T-helper 2 cell treated with Interferon-gamma antibody and Interleukin-4, amounts not matched to agents 100 ng/mL and 5 ng/mL, for 36 hours (primary cell): ENCODE measurements at regions not wholly inside any gene's neighbourhood (a gene's known extent, or its start where the extent isn't known, plus 50 kb on each side); places are given as distances from the start of the nearest gene placed in this dataset.

Source experiments
- intact Hi-C: fragments of 100-400 bp; cut with micrococcal nuclease; formaldehyde crosslinking; loops from one replicate; pipeline ENCODE4 v1.15.1; 2023

GRCh38 chr2:106941372-106941993, 55.5 kb upstream of the ST6GAL2 start:
- intact Hi-C loops, result no loop called here

- intact Hi-C loops, result no loop called here
These were observed 57.7 kb upstream of the ST6GAL2 start for GRCh38 chr2:106943468-106944200.

- intact Hi-C loops, result no loop called here
These were observed 58.2 kb upstream of the ST6GAL2 start for GRCh38 chr2:106944215-106944614.

- intact Hi-C loops, result no loop called here
These were observed 62.6 kb upstream of the ST6GAL2 start for GRCh38 chr2:106948540-106948939.

- intact Hi-C loops, result no loop called here
These were observed 67.3 kb upstream of the ST6GAL2 start for GRCh38 chr2:106953236-106953635.

DNA sequence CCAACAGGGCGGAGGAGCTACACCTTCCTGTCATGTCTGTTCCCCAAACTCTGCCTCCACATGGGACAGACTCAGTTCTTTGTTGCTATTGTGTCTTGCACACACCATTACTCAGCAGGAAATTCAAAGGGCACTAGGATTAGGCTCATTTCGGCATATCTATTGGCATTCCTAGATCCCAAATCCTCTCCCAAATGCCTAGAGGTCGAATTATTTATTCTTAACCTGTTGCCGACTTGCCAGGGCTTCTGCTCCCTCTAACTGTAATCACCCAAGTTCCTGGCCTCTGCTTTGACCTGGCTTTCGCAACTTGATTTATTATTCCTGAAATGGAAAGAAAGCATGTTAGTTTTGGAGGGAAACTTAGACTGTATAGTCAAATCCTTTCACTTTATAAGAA, 67.8 kb upstream of the ST6GAL2 start:
- intact Hi-C loops, result no loop called here

GRCh38 chr2:106954304-106954703, 68.3 kb upstream of the ST6GAL2 start:
- intact Hi-C loops, result no loop called here

GRCh38 chr2:106956416-106956815, 70.4 kb upstream of the ST6GAL2 start:
- intact Hi-C loops, result no loop called here

DNA sequence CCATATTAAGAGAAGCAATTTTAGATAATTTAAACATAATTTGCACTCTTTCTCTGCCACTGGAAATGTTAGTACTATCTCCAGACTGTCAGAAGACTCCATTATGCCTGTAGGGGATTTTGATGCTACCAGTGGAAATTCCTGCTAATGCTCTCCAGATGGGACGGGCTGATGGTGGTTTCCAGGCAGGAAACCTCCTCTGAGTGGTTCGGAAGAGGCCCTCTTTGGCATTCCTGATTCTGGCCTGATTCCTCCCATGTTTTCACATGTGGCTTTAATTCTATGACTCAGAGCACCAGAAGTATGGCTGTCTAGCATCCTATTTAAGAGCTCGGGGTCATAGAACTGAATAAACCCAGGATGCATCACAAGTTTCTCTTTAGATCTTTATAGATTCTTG, 70.9 kb upstream of the ST6GAL2 start:
- intact Hi-C loops, result no loop called here

- intact Hi-C loops, result no loop called here
These were observed 74.2 kb upstream of the ST6GAL2 start for GRCh38 chr2:106959975-106960682.

DNA sequence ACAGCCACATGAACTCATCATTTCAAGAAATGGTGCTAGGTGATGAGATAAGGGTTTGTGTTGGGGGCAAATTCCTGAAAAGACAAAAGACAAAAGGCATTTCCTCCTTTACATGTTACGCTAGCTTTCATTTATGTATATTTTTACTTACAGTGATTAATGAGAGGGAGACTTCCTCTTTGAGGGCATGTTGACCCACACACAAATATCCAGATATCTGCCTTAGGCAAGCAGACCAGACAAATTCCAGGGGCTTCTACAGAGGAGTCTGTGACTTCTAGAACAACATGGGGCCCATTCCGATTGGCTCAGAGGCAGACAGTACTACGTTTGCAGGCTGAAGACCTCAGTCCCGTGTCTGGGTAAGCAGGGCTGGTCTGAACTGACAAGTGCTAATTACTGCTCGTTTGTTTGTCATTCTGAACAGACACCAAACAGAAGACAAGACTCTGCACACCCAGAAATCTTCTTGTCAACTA, 74.8 kb upstream of the ST6GAL2 start:
- intact Hi-C loops, result no loop called here

DNA sequence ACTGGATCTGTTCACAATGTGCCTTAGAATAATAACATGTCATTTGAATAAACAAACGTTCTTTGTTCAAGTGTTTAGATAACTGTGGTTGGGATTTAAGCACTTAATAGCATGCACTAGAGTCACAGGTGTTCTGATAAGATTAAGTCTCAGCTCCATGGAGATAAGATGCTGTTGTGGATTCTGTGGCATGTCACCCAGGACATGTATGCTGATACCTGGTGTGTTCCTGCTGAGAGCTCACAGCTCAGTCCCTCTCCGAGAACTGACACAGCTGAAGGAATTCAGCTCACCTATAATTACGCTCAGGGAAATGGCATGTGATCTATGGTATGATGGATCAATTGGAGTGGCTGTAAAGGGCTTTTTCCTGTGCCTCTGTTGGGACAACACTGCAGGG, 75.4 kb upstream of the ST6GAL2 start:
- intact Hi-C loops, result no loop called here

GRCh38 chr2:106963156-106963555, 77.2 kb upstream of the ST6GAL2 start:
- intact Hi-C loops, result no loop called here

DNA sequence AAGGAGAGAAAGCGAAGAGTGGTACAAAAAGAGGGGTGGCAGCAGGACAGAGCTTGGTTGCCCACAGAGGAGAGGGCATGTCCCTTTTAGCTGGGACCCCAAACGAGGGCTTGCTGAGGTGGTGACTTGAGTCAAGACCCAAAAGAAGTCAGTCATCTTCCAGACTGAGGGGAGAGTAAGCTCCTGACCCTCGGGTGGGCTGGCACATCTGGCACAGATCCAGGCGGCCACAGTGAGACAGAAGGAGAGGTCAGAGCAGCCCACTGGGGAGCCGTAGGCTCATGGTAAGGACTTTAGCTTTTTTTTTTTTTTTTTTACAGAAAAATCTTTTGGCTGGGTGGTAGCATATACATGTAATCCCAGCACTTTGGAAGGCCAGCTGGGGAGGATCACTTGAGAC, 77.9 kb upstream of the ST6GAL2 start:
- intact Hi-C loops, result no loop called here

- intact Hi-C loops, result no loop called here
These were observed 79.6 kb upstream of the ST6GAL2 start for GRCh38 chr2:106965611-106966010.

GRCh38 chr2:106969777-106970176, 83.8 kb upstream of the ST6GAL2 start:
- intact Hi-C loops, result no loop called here

DNA sequence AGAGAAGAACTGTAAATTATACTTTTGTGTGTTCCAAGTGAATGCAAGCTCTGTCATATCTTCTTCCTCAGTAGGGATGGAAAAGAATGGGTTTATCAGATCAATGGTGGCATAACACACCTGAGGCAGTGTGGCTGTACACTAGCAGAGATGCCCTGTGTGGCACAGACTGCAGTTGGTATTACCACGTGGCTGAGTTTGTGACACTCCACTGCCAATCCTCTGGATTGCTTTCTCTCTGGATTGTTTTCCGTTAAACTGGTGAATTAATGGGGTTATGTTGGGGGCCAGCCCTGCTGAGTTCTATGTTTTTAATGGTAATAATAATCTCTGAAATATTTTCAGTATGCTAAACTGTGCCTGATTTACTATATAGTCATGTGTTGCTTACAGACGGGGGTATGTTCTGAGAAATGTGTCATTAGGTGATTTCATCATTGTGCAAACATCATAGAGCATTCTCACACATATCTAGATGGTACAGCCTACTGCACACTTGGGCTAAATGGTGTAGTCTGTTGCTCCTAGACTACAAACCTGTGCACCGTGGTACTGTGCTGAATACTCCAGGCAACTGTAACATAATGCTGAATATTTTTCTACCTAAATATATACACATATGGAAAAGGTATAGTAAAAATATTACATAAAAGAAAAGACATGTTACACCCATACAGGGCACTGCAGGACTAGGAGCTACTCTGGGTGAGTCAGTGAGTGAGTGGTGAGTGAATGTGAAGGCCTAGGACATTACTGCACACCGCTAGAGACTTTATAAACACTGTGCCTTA, 84.7 kb upstream of the ST6GAL2 start:
- intact Hi-C loops, result no loop called here

GRCh38 chr2:106972782-106973181, 86.8 kb upstream of the ST6GAL2 start:
- intact Hi-C loops, result no loop called here

GRCh38 chr2:106974891-106975290, 88.9 kb upstream of the ST6GAL2 start:
- intact Hi-C loops, result no loop called here

DNA sequence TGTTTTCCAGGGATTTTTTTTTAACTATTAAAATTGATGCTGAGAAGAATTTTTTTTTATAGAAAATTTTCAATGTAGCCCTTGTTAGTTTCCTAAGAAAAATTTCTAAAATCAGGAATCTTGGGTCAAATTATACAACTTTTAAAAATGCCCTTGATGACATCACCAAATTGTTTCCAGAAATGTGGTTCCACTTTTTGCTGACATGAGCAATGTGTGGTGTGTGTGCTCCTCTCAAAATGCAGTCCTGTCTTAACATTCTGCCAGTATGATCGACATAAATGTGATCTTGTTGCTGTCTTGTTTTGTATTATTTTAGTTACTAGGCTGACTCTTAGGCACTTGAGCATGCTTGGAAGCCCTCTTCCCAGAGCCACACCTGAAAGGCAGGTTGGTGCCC, 89.7 kb upstream of the ST6GAL2 start:
- intact Hi-C loops, result no loop called here

DNA sequence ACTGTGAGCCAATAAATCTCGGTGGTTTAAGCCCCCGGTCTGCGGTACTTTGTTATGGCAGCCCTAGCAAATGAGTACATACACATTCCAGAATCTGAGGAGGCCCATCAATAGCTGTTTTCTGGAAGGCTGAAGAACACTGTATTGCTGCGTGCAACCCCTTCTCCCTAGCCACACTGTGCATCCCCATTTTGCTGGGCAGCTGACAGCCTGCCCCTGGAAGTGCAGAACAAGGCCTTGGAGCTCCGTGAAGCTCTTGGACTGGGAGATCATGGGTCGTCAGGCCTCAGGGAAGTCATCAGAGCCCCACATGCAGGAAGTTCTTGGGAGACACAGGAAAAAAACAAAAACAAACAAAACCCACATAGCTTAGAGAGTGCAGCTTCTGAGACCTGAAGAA, 90.6 kb upstream of the ST6GAL2 start:
- intact Hi-C loops, result no loop called here

DNA sequence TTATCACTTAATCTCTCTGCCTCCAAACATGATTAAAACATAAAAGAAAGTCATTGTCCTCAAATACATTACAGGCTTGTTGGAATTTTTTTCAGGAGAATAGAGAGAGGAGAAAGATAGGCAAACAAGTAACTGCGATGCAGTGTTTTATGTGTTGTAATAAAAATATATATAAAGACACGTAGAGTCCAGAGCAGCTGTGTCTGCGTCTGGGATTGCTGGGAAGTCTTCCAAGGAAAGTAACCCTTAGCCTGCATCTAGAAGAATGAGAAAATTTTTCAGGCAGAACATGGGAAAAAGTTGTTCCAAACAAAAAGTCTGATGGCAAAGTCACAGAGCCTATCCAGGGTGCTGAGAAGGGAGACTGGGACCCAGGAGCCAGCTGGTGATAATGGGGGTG, 91.8 kb upstream of the ST6GAL2 start:
- intact Hi-C loops, result no loop called here
